ENCODE measurements at regions not wholly inside any gene's neighbourhood (a gene's known extent, or its start where the extent isn't known, plus 50 kb on each side); places are given as distances from the start of the nearest gene placed in this dataset.
"Not testable (repeated sequence)": the region's sequence is repeated elsewhere in the genome, so short reads cannot be mapped to it uniquely, and the experiment has no call there.

DNA sequence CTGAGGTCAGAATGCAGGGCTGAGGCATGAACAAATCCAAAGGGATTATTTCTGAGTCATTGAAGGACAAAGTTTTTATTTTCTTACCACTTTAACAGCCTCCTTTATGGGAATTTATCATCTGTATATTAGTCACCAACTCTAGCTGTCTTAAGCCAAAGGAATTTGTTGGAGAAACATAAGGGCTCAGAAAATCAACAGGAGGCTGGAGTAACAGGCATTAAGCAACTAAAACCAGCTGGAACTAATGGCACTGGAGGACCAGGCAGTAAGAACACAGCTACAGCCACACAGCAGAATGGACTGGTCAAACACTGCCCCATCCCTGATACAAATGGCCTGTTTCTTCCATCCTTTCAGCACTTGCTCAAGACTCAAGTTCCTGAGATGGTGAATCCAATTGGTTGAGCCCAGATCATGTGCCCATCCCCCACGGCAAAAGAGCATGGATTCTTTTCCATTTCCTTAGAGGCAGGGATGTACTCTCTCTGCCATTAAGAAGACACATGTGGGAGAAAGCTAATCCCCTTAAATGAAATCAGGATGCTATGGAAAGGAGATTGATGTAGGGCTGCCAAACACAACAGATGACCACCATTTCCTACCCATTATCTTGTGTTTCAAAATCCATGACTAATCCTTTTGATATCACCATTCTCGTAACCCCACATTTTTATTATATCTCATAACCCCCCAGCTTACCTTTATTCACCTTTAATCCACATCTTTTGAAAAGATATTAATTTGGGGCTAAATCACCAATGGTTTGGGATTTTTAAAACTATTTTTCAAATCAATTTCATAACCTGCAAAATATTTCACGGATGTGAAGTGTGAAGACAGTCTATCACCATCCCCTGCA lies 157.0 kb upstream of the FNDC3A start:
- DNase-seq (ENCODE audit: low spot score): no peak

DNA sequence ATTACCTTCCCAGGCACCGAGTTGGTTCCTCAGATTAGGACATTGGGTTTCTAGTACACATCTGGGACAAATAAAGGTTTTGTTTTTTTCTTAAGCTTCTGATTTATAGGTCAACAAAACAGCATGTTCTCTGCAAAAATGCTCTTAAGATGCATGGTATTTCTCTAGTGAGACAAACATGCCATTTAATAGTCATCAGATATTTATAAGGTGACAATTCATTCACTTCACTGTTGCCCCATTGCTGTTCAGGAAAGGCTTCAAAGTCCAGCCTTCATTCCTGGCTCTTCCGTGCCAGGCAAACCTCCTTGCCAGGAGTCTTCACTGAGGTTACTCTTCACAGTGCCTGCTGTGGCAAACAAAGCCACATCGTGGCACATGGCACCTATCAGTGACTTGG lies 156.3 kb upstream of the FNDC3A start:
- no peak for DNase-seq (ENCODE audit: low spot score)
- TF ChIP-seq, protein P1, sequence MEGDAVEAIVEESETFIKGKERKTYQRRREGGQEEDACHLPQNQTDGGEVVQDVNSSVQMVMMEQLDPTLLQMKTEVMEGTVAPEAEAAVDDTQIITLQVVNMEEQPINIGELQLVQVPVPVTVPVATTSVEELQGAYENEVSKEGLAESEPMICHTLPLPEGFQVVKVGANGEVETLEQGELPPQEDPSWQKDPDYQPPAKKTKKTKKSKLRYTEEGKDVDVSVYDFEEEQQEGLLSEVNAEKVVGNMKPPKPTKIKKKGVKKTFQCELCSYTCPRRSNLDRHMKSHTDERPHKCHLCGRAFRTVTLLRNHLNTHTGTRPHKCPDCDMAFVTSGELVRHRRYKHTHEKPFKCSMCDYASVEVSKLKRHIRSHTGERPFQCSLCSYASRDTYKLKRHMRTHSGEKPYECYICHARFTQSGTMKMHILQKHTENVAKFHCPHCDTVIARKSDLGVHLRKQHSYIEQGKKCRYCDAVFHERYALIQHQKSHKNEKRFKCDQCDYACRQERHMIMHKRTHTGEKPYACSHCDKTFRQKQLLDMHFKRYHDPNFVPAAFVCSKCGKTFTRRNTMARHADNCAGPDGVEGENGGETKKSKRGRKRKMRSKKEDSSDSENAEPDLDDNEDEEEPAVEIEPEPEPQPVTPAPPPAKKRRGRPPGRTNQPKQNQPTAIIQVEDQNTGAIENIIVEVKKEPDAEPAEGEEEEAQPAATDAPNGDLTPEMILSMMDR (IDR thresholded peaks at IDR 0.05; ENCODE audit: extremely low read depth, missing control alignments): no peak

More for the DNA sequence above, 157.0 kb upstream of the FNDC3A start:
- TF ChIP-seq, protein P1 (IDR thresholded peaks at IDR 0.05; ENCODE audit: extremely low read depth, missing control alignments): no peak

DNA sequence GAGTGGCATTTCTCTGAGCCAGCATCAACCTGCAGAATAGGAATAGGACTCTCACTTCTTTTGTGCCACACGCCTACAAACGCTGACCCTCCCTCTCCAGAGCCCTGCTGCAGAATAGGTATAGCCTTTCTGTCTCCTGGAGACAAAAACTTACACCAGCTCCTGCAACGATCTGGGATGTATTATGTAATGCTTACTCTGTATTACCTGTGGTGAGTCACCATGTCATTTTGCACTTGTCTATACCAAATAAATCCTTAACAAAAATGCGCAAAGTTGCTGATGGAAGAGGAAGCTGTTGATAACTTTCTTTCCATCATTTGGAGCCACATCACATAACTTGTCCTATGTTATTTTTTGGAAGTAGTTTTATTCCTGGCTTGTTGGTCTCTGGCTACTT lies 155.8 kb upstream of the FNDC3A start:
- DNase-seq (ENCODE audit: low spot score): no peak
- TF ChIP-seq, protein P1 (IDR thresholded peaks at IDR 0.05; ENCODE audit: extremely low read depth, missing control alignments): no peak

DNA sequence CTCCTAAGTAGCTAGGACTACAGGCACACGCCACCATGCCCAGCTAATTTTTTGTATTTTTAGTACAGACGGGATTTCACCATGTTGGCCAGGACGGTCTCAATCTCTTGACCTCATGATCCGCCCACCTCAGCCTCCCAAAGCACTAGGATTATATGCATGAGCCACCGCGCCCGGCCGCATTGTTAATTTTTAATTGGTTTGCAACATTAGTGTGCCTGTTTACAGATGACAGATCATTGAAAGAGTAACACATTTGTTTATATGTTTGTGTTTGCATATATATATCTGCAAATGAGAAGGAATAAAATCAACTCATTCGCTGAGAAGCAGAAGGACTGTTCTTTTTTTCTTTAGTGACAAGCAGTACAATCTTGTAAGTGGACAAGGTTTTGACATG lies 152.2 kb upstream of the FNDC3A start:
- not testable (repeated sequence) for DNase-seq (ENCODE audit: low spot score)

DNA sequence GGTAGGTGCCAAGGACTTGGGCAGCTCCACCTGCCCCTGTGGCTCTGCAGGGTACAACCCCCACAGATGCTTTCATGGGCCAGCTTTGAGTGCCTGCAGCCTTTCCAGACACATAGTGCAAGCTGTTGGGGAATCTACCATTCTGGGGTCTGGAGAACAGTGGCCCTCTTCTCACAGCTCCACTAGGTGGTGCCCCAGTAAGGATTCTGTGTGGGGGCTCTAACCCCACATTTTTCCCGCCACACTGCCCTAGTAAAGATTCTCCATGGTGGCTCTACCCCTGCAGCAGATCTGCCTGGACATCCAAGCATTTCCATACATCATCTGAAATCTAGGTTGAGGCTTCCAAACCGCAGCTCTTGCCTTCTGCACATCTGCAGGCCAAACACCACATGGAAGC lies 149.7 kb upstream of the FNDC3A start:
- no peak for DNase-seq (ENCODE audit: low spot score)

DNA sequence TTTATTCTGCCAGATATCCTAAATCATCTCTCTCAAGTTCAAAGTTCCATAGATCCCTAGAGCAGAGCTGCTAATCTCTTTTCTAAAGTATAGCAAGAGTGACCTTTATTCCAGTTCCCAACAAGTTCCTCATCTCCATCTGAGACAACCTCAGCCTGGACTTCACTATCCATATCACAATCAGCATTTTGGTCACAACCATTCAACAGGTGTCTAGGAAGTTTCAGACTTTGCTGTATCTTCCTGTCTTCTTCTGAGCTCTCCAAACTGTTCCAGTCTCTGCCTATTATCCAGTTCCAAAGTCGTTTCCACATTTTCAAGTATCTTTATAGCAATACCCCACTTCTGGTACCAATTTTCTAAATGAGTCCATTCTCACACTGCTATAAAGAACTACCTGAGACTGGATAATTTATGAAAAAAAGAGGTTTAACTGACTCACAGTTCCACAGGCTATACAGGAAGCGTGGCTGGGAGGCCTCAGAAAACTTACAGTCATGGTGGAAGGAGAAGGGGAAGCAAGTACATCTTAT lies 148.7 kb upstream of the FNDC3A start:
- DNase-seq (ENCODE audit: low spot score): not testable (repeated sequence)

More for the DNA sequence above, 149.7 kb upstream of the FNDC3A start:
- TF ChIP-seq, protein P1 (IDR thresholded peaks at IDR 0.05; ENCODE audit: extremely low read depth, missing control alignments): no peak

DNA sequence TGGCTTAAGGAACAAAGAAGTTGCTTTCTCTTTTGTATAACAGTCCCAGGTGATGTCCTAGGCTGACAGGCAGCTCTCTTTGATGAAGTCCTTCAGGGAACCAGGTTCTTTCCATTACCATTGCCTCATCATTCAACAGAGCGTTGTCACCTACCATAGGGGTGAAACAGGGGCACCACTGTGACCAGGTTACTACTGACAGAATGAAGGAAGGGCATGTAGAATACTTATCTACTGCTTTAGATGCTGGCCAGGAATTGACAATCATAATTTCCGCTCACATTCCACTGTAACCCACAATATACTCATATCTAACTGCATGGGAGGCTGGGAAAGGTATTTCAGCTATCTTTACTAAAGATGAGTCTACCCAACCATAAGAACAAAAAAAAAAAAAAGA lies 148.0 kb upstream of the FNDC3A start:
- DNase-seq (ENCODE audit: low spot score): no peak
- TF ChIP-seq, protein P1 (IDR thresholded peaks at IDR 0.05; ENCODE audit: extremely low read depth, missing control alignments): no peak

DNA sequence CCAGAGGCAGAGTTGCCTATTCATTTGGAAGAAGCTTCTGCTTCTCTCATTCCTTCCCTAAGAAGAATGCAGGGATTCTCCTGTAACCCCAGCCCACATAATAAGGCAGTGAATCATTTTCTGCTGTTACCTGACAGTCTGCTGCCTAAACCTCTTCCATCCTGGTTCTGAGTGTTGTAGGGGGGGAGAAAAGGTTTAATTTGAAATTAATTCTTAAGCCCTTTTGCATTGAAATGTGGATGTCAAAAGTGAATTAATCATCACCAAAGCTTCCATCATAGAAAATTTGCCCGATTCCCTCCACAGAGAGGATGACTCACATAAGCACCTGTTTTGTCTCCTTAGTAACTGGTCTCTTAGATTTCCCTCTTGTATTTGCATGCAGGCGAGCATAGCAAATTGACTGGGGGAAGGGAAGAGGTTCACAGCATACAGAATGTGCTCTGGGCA lies 146.7 kb upstream of the FNDC3A start:
- TF ChIP-seq, protein P1 (IDR thresholded peaks at IDR 0.05; ENCODE audit: extremely low read depth, missing control alignments): no peak
- DNase-seq (ENCODE audit: low spot score): no peak
